NT2/D1 (cell line): ENCODE measurements at regions not wholly inside any gene's neighbourhood (a gene's known extent, or its start where the extent isn't known, plus 50 kb on each side); places are given as distances from the start of the nearest gene placed in this dataset.

ENCODE experiments used
- SUZ12 ChIP-seq: IDR thresholded peaks from 2 replicates; pipeline ENCODE4 v1.6.1; 2011; ENCODE audit not compliant: insufficient read length, insufficient read depth; ENCODE audit errors: extremely low read depth
- YY1 ChIP-seq: IDR thresholded peaks from 2 replicates; pipeline ENCODE4 v1.6.1; 2011; ENCODE audit not compliant: insufficient read length, insufficient read depth

GRCh38 chr1:214126697-214127146 lies 138.9 kb downstream of the PROX1 start:
- TF ChIP-seq YY1: no peak
- TF ChIP-seq SUZ12: no peak
